Left cardiac atrium (tissue), 4 donors: ENCODE measurements at regions not wholly inside any gene's neighbourhood (a gene's known extent, or its start where the extent isn't known, plus 50 kb on each side); places are given as distances from the start of the nearest gene placed in this dataset.
A peak's percentile ranks its signal among the peaks of the same experiment; 100 is the strongest.
"Not testable (repeated sequence)": the region's sequence is repeated elsewhere in the genome, so short reads cannot be mapped to it uniquely, and the experiment has no call there.

Source experiments
- ATAC-seq, 2 donors: fragments of 200-7000 bp; cut with Tn5 transposase; one replicate each; pipeline ENCODE4 v1.9.1; 2020; ENCODE audit warnings: mild to moderate bottlenecking in 2 of 2, moderate library complexity in 2 of 2
- DNase-seq: peaks from one replicate; pipeline ENCODE4 v3.0.0-alpha.2; 2020
- intact Hi-C, 2 donors: fragments of 100-400 bp; cut with DNase I; formaldehyde crosslinking; loops; one replicate each; pipeline versions ENCODE4 v1.14.1 to v1.15.1; 2022 to 2023
- donor health status: DM: no; HTN: yes; CAD: no.
- donor health status: DM: no; HTN: yes; CAD: no; lungs with severe emphysema.
- donor health status: DM: yes; HTN: yes; CAD: no.
- donor health status: Dilated cardiomyopathy.

- intact Hi-C loops, result no loop called here
- DNase-seq, result no peak
These were observed 70.0 kb downstream of the KCTD15 start for GRCh38 chr19:33866696-33867095.

GRCh38 chr19:33868076-33868735 is 71.5 kb downstream of the KCTD15 start:
- ATAC-seq (peak in 1 of 2 donors; percentile 28), DNase-seq (no peak)
- intact Hi-C loops, result no loop called here

More at GRCh38 chr19:33866696-33867095, 70.0 kb downstream of the KCTD15 start:
- ATAC-seq, result no peak

- ATAC-seq (peak; percentile 91), DNase-seq (peak; percentile 70)
- intact Hi-C loops, result no loop called here
These were observed 72.2 kb downstream of the KCTD15 start for GRCh38 chr19:33868788-33869412.

GRCh38 chr19:33870298-33870932 is 73.7 kb downstream of the KCTD15 start:
- ATAC-seq, intact Hi-C loops, DNase-seq: not testable (repeated sequence)

GRCh38 chr19:33871605-33872004 is 74.9 kb downstream of the KCTD15 start:
- no peak for DNase-seq
- intact Hi-C loops, result no loop called here
- no peak for ATAC-seq

GRCh38 chr19:33872445-33873320 is 76.0 kb downstream of the KCTD15 start:
- DNase-seq (no peak), ATAC-seq (no peak)
- intact Hi-C loops, result no loop called here

- DNase-seq (no peak), ATAC-seq (no peak)
- intact Hi-C loops, result no loop called here
These were observed 78.4 kb downstream of the KCTD15 start for GRCh38 chr19:33875071-33875470.

- DNase-seq (no peak), ATAC-seq (peak in 1 of 2 donors; percentile 21)
- intact Hi-C loops, result no loop called here
These were observed 79.5 kb downstream of the KCTD15 start for GRCh38 chr19:33876192-33876591.

GRCh38 chr19:33878030-33878544 is 81.4 kb downstream of the KCTD15 start:
- ATAC-seq (no peak), DNase-seq (no peak)
- intact Hi-C loops, result no loop called here

GRCh38 chr19:33878910-33879810 is 82.5 kb downstream of the KCTD15 start:
- DNase-seq (no peak), ATAC-seq (no peak)
- intact Hi-C loops, result no loop called here

GRCh38 chr19:33879818-33880575 is 83.3 kb downstream of the KCTD15 start:
- DNase-seq (peak; percentile 37), ATAC-seq (peak; percentile 45)
- intact Hi-C loops, result no loop called here

- intact Hi-C loops, result no loop called here
- DNase-seq, result peak; percentile 70
- ATAC-seq, result peak; percentile 54 to 77
These were observed 87.3 kb downstream of the KCTD15 start for GRCh38 chr19:33883859-33884519.

- intact Hi-C loops, result no loop called here
- no peak for DNase-seq
- no peak for ATAC-seq
These were observed 88.6 kb downstream of the KCTD15 start for GRCh38 chr19:33885236-33885635.

- intact Hi-C loops, result no loop called here
- ATAC-seq (no peak), DNase-seq (no peak)
These were observed 91.2 kb downstream of the KCTD15 start for GRCh38 chr19:33887891-33888290.

- ATAC-seq (no peak), DNase-seq (no peak)
- intact Hi-C loops, result no loop called here
These were observed 92.0 kb downstream of the KCTD15 start for GRCh38 chr19:33888665-33889064.

- ATAC-seq, result no peak
- intact Hi-C loops, result no loop called here
These were observed 93.9 kb downstream of the KCTD15 start for GRCh38 chr19:33890569-33890968.

GRCh38 chr19:33891773-33892172 is 95.1 kb downstream of the KCTD15 start:
- DNase-seq (no peak), ATAC-seq (no peak)
- intact Hi-C loops, result no loop called here

More at GRCh38 chr19:33890569-33890968, 93.9 kb downstream of the KCTD15 start:
- DNase-seq, result no peak
